Activated CD4-positive, alpha-beta T cell treated with anti-CD3 and anti-CD28 coated beads, Interleukin-2, amount 50 U/mL, for 48 hours (primary cell): ENCODE measurements at regions not wholly inside any gene's neighbourhood (a gene's known extent, or its start where the extent isn't known, plus 50 kb on each side); places are given as distances from the start of the nearest gene placed in this dataset.

Source experiments
- DNase-seq, 2 experiments: peaks; one replicate each; pipeline ENCODE4 v3.0.0-alpha.2; 2020

GRCh38 chr9:7387840-7388239 is 411.7 kb downstream of the DMAC1 start:
- DNase-seq = no peak

- no peak for DNase-seq
Measured at GRCh38 chr9:7382304-7382703, 417.3 kb downstream of the DMAC1 start.

GRCh38 chr9:7377489-7377888 is 422.1 kb downstream of the DMAC1 start:
- DNase-seq = no peak

GRCh38 chr9:7376833-7377232 is 422.7 kb downstream of the DMAC1 start:
- no peak for DNase-seq

- DNase-seq = no peak
Measured at GRCh38 chr9:7376213-7376612, 423.4 kb downstream of the DMAC1 start.

- DNase-seq = no peak
Measured at GRCh38 chr9:7375013-7375511, 424.5 kb downstream of the DMAC1 start.

- no peak for DNase-seq
Measured at GRCh38 chr9:7370988-7371387, 428.6 kb downstream of the DMAC1 start.

- DNase-seq = no peak
Measured at GRCh38 chr9:7370381-7370780, 429.2 kb downstream of the DMAC1 start.

- no peak for DNase-seq
Measured at GRCh38 chr9:7369384-7369821, 430.2 kb downstream of the DMAC1 start.

- no peak for DNase-seq
Measured at GRCh38 chr9:7368410-7369292, 430.9 kb downstream of the DMAC1 start.

GRCh38 chr9:7367726-7368125 is 431.9 kb downstream of the DMAC1 start:
- no peak for DNase-seq

GRCh38 chr9:7366121-7366520 is 433.5 kb downstream of the DMAC1 start:
- no peak for DNase-seq

- no peak for DNase-seq
Measured at GRCh38 chr9:7363777-7364477, 435.7 kb downstream of the DMAC1 start.

GRCh38 chr9:7360513-7360912 is 439.1 kb downstream of the DMAC1 start:
- no peak for DNase-seq

GRCh38 chr9:7358876-7359275 is 440.7 kb downstream of the DMAC1 start:
- no peak for DNase-seq

GRCh38 chr9:7354704-7355103 is 444.9 kb downstream of the DMAC1 start:
- DNase-seq = no peak

GRCh38 chr9:7348692-7349091 is 450.9 kb downstream of the DMAC1 start:
- no peak for DNase-seq

- no peak for DNase-seq
Measured at GRCh38 chr9:7347556-7347955, 452.0 kb downstream of the DMAC1 start.

GRCh38 chr9:7346144-7346543 is 453.4 kb downstream of the DMAC1 start:
- DNase-seq = no peak

GRCh38 chr9:7342736-7343135 is 456.8 kb downstream of the DMAC1 start:
- no peak for DNase-seq

- no peak for DNase-seq
Measured at GRCh38 chr9:7342229-7342628, 457.3 kb downstream of the DMAC1 start.

GRCh38 chr9:7341571-7341970 is 458.0 kb downstream of the DMAC1 start:
- no peak for DNase-seq

- DNase-seq = no peak
Measured at GRCh38 chr9:7340451-7340850, 459.1 kb downstream of the DMAC1 start.
